Body of pancreas (tissue), 4 donors: ENCODE measurements at regions not wholly inside any gene's neighbourhood (a gene's known extent, or its start where the extent isn't known, plus 50 kb on each side); places are given as distances from the start of the nearest gene placed in this dataset.

ENCODE experiments used
- POLR2A ChIP-seq, 3 donors: fragments of 450-650 bp; IDR thresholded peaks; one replicate each; pipeline ENCODE4 v1.6.1; 2016; ENCODE audit warnings: antibody characterized with exemption in 3 of 3, mild to moderate bottlenecking in 2 of 3
- TF ChIP-seq, protein P1 (sequence below), 7 experiments: fragments of 450-650 bp in 4 of 7; fragments of 200-600 bp in 3 of 7; sonication (generic) in 3 of 7; IDR thresholded peaks; one replicate each; pipeline ENCODE4 v1.5.1; 2016 to 2019; ENCODE audit warnings: antibody characterized with exemption in 7 of 7

DNA sequence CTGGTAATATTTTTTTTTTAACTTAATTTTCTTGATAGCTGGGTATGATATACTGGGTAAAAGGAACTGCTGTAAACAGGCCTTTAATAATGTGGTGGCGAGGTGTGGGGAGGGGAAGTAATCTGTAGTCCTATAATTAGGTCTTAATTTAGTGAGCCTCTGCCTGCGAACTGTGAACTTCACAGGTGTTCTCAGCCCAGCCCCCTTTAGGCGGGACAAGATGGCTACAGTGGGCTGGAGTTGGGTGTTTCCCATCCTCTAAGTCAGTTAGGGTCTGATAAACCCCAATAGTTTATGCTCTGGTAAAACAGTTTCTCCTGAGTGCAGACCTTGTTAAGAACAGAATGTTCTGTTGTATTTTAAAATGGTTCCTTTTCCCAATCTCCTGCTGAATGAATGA lies 97.6 kb upstream of the SERP2 start:
- TF ChIP-seq, protein P1, sequence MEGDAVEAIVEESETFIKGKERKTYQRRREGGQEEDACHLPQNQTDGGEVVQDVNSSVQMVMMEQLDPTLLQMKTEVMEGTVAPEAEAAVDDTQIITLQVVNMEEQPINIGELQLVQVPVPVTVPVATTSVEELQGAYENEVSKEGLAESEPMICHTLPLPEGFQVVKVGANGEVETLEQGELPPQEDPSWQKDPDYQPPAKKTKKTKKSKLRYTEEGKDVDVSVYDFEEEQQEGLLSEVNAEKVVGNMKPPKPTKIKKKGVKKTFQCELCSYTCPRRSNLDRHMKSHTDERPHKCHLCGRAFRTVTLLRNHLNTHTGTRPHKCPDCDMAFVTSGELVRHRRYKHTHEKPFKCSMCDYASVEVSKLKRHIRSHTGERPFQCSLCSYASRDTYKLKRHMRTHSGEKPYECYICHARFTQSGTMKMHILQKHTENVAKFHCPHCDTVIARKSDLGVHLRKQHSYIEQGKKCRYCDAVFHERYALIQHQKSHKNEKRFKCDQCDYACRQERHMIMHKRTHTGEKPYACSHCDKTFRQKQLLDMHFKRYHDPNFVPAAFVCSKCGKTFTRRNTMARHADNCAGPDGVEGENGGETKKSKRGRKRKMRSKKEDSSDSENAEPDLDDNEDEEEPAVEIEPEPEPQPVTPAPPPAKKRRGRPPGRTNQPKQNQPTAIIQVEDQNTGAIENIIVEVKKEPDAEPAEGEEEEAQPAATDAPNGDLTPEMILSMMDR (IDR thresholded peaks at IDR 0.05) = no peak
- no peak for TF ChIP-seq POLR2A (IDR thresholded peaks at IDR 0.05)
